NCI-H82 (cell line): ENCODE measurements at regions not wholly inside any gene's neighbourhood (a gene's known extent, or its start where the extent isn't known, plus 50 kb on each side); places are given as distances from the start of the nearest gene placed in this dataset.

Experiments used
- DNase-seq: peaks from one replicate; lab custom pipeline; 2025; lab: John Stamatoyannopoulos, UW

DNA sequence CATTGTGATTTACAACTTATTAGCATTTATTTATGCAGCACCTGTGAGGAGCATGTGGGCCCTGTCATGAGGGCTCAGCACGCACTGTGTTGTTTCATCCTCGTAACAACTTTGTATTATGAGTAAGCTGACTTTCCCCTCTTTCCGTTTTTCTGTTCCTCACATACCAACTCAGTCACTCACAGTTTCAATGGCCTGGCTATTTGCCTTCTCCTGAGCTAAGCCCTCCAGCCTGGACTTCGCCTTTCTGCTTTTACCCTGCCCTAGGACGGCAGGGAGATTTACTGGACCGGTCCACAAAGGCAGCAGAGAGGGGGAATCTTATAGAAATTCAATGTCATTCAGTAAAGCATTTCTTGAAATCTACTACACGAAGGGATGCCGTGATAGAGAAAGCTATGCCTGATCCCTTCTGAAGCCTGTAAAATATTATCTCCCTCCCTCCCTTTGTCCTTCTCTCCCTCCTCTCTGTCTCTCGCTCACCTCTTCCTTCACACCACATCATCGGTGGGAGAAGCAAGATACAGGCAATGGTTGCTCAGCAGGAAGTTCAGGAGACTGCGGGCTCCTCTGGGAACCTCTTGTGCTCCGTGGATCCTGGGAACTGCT is 219.2 kb upstream of the TBX3 start:
- DNase-seq, result no peak

DNA sequence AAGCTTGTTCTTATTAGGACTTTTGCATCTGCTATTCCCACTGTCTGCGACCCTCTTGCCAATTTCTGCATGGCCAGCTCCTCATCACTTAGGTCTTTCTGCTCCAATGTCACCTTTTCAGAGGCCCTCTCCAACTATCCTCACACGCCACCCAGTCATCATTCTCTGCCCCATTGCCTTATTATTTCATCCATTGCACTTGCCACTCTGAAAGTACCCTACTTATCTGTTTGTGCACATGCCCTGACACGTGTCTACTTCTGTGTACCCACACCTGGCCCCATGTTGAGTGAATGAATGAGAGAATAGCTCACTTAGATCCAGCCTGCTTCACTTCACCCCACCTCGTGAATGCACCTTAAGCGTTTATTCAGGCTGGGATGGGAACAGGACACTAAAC is 218.7 kb upstream of the TBX3 start:
- no peak for DNase-seq

- no peak for DNase-seq
Measured at GRCh38 chr12:114901316-114901715, 217.3 kb upstream of the TBX3 start.

- no peak for DNase-seq
Measured at GRCh38 chr12:114898159-114898558, 214.2 kb upstream of the TBX3 start.

- DNase-seq, result peak; percentile 74
Measured at GRCh38 chr12:114895827-114896226, 211.9 kb upstream of the TBX3 start.

DNA sequence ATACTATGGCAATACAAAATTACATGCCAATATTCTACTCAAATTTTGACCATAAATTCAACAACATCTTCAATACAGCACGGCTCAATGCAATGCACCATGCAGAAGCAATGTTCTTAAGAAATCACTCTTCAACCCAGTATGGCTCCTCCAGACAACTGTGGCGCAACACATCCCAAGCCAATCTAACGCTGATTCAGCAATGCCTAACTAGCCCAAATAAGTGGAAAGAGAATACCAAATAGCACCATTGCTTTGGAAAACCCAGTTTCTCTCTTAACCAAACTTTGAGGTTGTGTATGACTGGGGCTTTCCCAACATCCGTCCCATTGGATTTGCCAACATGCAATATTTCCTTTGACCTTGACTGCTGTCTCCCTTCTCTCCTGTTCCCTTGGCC is 211.1 kb upstream of the TBX3 start:
- no peak for DNase-seq

- DNase-seq, result no peak
Measured at GRCh38 chr12:114894076-114894475, 210.1 kb upstream of the TBX3 start.

- no peak for DNase-seq
Measured at GRCh38 chr12:114888928-114889584, 205.1 kb upstream of the TBX3 start.

DNA sequence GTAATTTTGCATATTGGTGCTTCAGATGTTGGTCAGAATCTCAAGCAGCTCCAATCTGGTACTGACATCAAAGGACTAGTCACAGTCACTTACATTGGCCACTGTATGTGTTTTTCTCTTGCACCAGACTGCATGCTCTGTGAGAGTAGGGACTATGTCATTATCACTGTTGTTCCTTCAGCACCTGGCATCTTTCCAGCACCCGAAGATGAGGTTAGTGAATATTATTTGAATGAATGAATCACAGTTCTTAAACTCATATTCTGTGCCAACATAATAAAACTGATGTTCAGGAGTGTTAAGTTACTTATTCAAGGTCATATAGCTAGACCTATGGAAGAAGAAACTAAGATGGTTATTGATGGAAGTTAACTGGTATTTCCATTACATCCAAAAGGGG is 204.5 kb upstream of the TBX3 start:
- DNase-seq, result no peak

- DNase-seq, result no peak
Measured at GRCh38 chr12:114885501-114885900, 201.5 kb upstream of the TBX3 start.

DNA sequence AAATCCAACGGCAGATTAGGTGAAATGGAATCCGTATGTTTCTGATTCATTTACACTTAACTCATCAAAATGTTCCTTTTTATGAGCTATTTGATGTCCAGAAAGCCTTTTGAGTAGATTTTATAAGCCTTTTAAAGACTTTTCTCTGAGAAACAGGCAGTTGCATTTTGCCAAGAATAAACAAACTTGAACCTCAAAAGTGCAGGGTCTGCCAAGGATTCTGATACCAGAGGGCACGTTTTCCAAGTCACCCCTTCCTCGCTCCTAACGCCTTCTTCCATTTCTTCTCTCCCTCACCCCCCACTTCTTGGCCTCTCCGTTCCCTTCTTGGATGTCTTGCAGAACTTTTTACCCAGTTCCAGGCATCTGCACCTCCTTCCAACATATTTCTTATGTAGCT is 200.6 kb upstream of the TBX3 start:
- DNase-seq, result no peak

GRCh38 chr12:114882083-114882482 is 198.1 kb upstream of the TBX3 start:
- DNase-seq, result no peak

DNA sequence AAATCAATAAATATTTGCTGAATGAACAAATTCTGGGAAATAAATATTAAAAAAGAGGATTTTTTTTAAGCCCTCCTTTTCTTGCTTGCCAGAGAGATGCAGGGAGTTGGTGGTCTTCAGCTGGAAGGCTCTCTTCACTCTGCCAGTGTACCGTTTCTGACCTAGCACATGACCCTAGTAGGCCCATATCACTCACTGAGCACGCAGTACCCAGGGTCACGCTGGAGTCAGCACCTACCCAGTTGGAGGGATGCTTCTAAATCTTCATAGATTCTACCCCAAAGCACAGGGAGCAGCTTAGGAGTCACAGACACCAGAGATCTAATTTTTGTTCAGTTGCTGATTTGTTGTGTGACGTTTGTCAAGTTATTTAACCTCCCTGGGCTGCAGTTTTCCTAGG is 195.4 kb upstream of the TBX3 start:
- DNase-seq, result no peak

- no peak for DNase-seq
Measured at GRCh38 chr12:114878781-114879180, 194.8 kb upstream of the TBX3 start.

- no peak for DNase-seq
Measured at GRCh38 chr12:114876968-114877680, 193.1 kb upstream of the TBX3 start.

DNA sequence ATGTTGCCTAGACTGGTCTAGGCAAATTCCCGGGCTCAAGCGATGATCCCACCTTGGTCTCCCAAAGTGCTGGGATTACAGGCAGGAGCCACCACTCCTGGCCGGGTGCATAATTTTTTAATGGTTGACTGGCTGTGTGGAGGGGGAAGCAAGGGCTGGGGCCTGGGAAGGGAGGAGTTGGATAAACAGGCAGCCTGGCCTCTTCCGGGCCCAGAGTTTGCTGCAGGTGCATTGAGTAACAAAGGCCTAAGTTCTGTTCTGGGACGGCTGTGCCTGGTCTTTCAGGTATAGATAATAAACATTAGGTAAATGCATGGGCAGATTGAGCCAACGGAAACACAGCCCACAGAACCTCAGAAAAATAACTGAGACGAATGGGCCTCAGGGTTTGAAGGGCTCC is 191.3 kb upstream of the TBX3 start:
- no peak for DNase-seq

DNA sequence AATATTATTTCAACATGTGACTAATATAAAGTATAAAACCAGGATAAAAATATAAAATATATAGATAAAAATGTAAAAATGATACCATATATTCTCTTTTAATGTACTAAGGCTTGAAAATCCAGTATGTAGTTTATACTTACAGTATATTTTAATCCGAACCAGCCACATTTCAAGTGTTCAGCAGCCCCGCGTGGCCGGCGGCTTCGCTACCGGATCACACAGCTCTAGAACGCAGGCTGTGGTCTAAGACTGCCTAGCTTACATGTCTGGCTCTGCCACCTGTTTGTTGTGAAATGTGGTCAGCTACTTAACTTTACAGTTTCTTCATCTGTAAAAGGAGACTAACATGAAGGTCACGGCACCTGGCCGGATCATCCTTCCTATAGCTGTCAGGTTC is 189.7 kb upstream of the TBX3 start:
- no peak for DNase-seq

DNA sequence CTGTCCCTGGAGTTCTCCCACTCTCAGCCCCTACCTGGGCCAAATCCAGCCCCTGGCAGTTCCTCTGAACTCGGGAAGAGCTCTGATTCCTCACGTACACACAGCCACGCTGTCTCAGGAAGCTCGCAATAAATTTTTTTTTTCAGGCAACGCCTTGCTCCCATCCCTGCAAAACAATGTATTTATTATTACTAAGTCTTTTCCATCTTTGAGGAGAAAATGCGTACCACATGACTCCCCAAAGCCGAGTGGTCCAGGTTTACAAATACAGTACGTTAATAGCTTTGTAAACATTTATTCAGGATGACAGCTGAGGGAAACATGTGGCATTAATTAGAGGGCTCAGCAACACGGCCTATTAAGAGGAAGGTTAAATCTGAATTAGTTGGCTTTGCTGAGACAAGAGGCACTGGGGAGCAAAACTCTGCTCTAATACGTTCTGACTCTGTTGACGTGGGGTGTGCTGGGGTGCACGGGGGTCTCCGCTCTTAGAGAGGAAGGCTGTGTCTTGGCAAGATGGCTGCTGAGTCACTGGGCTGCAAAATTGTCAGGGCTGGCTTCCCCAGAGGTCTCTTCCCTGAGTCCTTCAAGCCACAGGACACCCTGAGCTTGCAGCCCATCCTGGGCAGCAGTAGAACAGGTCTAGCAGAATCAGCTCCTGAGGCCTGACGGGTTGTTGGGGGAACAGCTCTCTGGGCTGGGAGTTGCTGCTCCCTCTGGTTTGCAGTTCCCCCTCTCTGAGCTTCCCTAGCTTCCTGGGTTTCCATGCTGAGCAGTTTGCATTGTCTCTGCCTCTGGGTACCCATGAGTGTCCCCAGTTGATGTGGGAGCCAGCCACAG is 185.2 kb upstream of the TBX3 start:
- DNase-seq, result peak; percentile 68

DNA sequence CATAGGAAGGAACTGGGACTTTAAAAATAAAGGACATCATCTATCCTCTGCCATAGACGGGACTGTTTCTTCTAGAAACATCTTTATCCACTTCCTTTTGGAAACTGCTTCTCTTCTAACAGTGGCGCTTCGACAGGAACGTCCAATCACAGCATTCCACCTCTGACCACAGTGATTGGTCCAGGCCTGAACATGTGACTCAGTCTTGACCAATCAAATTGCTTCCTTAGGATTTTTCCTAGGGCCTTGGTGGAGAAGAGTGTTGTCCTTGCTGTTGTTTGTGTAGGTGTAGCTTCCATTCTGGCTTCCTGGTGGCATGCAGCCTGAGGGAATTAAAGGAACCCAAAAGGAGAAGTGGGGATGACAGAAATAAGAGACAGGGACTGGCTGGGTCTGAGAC is 182.4 kb upstream of the TBX3 start:
- no peak for DNase-seq

- DNase-seq, result no peak
Measured at GRCh38 chr12:114864837-114865551, 181.0 kb upstream of the TBX3 start.

- no peak for DNase-seq
Measured at GRCh38 chr12:114863911-114864310, 179.9 kb upstream of the TBX3 start.

- no peak for DNase-seq
Measured at GRCh38 chr12:114860969-114861368, 177.0 kb upstream of the TBX3 start.
